ENCODE measurements at regions not wholly inside any gene's neighbourhood (a gene's known extent, or its start where the extent isn't known, plus 50 kb on each side); places are given as distances from the start of the nearest gene placed in this dataset.
"Not testable (repeated sequence)": the region's sequence is repeated elsewhere in the genome, so short reads cannot be mapped to it uniquely, and the experiment has no call there.

DNA sequence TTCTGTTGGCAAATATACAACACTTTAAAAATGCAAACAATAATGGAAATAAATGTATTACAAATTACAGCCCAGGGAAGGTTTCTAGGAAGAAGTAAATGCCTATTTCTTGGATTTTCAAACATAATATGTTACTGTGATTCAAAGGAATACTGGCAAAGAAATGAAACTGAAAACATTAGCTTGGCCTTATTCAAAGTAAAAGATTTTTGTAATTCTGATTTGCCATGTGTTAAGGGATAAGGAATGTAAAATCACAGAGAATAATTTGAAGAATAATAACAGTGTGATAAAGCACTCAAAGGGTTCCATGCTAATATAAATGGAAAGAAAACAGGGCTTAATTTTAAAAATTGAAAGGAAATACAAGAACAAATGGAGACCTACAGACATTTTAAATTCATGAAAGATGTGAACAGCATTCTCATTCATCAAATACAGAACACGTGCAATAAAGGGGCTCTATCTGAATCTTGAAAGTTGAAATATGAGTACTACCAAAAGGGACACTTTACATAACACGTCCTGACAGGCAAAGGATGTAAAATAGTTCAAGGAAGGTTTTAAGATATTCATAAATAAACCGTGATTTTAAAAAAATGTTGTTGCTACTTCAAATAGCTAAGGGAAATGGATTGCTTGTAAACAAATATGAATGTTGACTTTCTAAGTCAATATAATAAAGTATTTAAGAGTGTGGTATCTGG lies 138.1 kb downstream of the RFPL4B start:
- in situ Hi-C loops (cut with HindIII; ENCODE audit: low pct_unique_long_range_greater_than_20kb, low sequenced_read_pairs): no loop called here
- DNase-seq (ENCODE audit: low read depth, low spot score): no peak

DNA sequence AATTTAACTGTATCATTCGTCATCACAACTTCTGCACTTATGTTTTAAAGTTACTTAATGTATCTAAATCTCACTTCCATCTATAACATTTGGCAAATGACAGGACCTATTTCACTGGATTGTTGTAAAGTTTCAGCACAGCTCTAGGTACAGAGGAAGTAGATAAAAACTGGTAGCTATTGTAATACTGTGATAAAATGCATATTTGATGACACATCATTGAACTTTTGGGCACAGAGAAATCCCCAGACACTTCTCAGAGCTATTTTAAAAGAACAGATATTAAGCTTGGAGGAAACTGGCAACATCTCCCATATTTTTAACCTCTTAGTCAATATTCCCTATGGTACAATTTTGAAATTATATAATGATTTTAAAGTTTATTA lies 138.7 kb downstream of the RFPL4B start:
- in situ Hi-C loops (cut with HindIII; ENCODE audit: low pct_unique_long_range_greater_than_20kb, low sequenced_read_pairs): no loop called here
- no peak for DNase-seq (ENCODE audit: low read depth, low spot score)

DNA sequence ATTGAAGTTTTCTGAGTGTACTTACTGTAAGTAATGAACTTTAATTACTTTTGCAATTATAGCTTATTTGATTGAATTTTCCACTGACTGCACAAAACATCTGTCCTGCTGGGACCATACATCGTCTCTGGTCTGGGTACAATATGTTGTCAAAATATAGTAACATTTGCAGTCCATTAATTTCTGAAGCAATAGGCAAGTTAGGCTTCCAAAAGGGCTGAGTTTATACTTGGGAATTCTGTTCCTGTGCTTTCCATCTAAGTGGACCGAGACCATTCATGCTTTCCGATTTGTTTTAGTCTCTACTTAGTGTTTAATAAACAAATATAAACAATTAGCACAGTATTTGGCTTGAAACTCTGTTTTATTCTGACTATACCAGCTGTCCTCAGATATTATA lies 139.3 kb downstream of the RFPL4B start:
- no peak for DNase-seq (ENCODE audit: low read depth, low spot score)
- in situ Hi-C loops (cut with HindIII; ENCODE audit: low pct_unique_long_range_greater_than_20kb, low sequenced_read_pairs): no loop called here

DNA sequence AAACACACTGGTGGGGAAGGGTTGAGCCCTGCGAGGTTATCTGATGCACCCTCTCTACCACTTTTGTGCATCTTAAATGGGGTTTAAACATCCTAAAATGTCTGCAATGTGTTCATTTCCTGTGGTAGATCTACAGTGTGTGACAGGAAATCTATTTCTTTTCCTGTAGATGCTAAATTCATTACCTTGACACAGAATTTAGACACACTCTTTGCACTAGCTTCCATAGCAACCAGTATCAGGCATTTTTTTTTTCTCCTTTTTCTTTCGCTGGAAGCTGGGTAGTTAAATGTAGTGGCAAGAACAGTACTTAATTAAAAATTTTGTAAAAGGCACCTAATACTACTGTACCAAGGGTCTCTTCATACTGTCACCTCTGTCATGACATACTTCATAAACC lies 141.1 kb downstream of the RFPL4B start:
- in situ Hi-C loops (cut with HindIII; ENCODE audit: low pct_unique_long_range_greater_than_20kb, low sequenced_read_pairs): no loop called here
- DNase-seq (ENCODE audit: low read depth, low spot score): no peak

DNA sequence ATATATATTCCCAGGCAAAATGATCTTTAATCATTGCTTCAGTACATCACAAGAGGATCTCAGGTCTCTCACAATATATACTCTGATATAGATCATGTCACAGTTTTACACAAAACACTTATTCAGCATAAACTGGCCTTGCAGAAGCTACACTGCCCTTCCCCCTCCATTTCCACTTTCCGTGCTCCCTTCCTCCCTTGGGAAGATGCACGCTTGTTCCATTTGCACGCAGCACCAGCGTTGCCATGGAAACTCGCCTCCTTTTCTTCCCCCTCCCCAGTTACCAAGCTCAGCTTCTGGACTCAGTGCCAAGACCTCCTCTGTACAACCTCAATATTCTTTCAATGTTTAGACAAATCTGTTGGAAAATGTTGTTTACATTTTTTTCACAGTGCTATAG lies 154.6 kb downstream of the RFPL4B start:
- in situ Hi-C loops (cut with HindIII; ENCODE audit: low pct_unique_long_range_greater_than_20kb, low sequenced_read_pairs): no loop called here
- DNase-seq (ENCODE audit: low read depth, low spot score): peak; percentile 26

DNA sequence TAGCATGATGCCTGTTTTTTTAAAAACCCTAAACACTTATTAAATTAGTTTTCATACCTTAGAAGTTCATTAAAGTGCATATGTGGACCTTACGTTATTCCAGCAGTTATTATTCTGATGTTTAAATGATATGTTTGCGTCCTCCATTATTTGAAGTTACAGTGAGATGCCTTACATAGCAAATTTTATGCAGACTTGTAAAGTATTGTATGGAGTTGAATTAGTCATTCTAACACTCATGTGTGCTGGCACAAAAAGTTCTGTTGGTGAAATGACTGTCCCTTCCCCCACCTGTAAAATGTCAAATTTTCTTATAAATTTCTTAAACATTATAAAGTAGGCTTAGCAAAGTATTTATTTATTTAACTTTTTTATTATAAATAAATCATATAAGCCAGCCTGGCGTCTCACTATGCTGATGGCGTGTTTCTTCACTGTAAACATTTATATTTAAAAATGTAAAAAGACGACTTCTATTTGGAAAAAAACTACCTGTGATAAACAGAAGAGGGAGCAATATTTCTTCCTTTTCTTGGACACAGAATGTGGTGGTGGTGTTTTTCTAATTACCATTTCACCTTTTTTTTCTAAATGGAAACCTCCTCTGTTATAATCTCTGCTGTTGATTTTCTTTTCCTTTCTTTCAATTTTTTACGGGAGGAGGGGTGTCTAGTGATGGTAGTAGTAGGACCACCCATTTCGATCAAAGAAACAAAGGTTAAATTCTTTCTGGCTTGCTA lies 155.4 kb downstream of the RFPL4B start:
- peak; percentile 19 for DNase-seq (ENCODE audit: low read depth, low spot score)
- in situ Hi-C loops (cut with HindIII; ENCODE audit: low pct_unique_long_range_greater_than_20kb, low sequenced_read_pairs): no loop called here

DNA sequence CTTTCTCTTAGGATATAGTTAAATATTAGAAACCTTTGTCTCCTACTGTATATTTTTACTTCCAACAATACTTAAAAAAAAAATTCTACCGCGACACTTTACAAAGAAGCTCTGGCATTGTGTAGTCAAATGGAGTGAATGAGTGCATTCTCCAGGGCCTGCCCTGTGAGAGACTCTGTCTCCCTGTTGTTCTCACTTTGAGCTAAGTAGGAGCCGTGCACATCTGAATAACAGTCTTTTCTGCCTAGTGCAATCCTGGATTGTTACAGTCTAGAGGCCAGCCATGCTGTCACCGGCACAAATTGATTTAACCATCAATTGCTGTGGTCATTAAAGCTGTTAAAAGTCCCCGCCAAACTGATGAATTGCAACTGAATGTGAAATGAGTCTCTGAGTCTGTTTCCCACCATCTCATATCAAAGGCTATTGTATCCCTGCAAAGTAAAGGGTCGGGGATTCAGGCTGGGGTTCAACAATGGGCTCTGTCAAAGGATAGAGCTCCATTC lies 156.0 kb downstream of the RFPL4B start:
- in situ Hi-C loops (cut with HindIII; ENCODE audit: low pct_unique_long_range_greater_than_20kb, low sequenced_read_pairs): no loop called here
- DNase-seq (ENCODE audit: low read depth, low spot score): peak; percentile 15

DNA sequence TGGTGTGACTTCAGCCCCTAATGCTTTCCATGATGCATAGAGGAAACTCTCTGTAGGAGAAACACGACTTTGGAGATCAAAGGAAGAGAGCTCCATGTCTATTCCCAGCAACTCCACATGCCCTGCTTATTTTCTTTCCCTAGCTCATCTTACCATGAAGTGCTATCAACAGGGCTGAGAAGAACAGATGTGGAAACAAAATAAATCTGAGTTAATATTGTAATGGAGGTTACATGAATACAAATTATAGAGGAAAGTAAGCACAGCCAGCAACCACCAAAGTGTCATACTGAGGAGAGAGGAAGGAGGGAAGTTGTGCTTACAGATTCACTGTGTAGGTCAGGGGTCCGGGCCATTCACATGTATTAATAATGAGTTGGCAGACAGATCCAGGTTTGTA lies 157.5 kb downstream of the RFPL4B start:
- in situ Hi-C loops (cut with HindIII; ENCODE audit: low pct_unique_long_range_greater_than_20kb, low sequenced_read_pairs): no loop called here
- DNase-seq (ENCODE audit: low read depth, low spot score): no peak

DNA sequence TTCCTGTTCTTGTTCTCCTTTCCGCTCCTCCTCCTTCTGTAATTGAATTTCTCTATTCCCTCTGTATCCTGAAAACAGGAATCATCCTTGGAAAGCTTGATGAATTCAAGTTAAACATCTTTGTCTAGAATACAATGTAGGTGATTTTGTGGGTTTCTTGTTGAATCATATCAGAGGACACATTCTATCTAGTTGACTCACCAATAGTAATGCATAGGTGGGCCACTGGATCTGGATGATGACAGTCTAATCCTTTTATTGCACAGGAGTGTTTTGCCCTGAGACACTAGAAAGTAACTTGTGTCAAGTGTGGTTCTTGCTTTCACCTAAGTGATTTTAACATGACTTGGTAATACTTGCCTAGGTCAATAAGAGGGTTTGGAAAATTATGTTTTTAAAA lies 164.3 kb downstream of the RFPL4B start:
- no peak for DNase-seq (ENCODE audit: low read depth, low spot score)
- in situ Hi-C loops (cut with HindIII; ENCODE audit: low pct_unique_long_range_greater_than_20kb, low sequenced_read_pairs): no loop called here

DNA sequence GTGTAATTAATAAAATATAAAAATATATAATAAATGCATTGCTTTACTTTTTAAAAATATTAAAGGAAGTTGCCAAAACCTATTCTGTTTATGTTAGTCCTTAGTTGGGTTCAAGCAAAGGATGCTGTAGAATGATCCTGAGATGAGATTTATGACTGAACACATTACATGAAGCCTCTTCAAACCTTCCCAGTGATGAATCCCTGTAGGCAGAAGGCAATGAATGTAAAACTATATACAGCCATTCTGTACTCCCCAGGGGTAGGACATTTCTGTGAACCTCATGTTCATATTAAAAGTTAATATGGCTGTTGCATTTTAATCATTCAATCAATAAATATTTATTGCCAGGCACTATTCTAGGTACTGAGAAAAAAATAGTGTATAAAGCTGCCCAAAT lies 166.0 kb downstream of the RFPL4B start:
- in situ Hi-C loops (cut with HindIII; ENCODE audit: low pct_unique_long_range_greater_than_20kb, low sequenced_read_pairs): no loop called here
- no peak for DNase-seq (ENCODE audit: low read depth, low spot score)

DNA sequence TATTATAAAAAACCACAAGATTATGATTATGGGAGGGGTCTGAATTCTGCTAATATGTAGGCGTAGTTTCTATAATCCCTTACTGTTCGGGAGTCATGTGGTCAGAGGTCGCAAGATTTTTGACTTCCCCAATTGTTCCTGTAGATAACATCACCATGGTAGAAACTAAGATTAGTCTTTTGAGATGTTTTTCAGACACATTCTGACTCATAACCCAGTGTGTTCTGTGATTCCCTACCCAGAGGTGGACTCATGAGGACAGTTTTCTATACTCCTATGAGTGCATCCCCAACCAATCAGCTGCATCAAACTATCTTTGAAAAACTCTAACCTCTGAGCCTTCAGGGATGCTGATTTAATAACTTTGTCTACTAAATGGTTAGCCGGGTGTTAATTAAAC lies 175.5 kb downstream of the RFPL4B start:
- in situ Hi-C loops (cut with HindIII; ENCODE audit: low pct_unique_long_range_greater_than_20kb, low sequenced_read_pairs): no loop called here
- no peak for DNase-seq (ENCODE audit: low read depth, low spot score)

DNA sequence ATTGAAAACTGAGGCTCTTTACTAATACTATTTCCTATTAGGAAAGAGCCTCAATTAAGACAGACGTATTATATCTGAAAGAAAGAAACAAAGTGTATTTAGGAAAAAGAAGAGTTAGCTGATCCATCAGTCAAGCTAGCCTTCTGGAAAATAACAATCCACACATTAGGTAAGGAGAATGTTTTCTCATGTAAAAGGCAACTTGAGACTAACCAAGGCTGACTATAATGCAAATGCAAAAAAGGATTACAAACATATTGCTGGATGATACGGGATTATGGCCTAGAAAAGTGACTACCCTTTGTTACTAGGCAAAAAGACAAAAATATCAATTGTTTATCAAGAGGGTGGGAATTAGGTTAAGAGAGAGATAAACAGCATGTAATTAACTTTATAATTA lies 176.9 kb downstream of the RFPL4B start:
- in situ Hi-C loops (cut with HindIII; ENCODE audit: low pct_unique_long_range_greater_than_20kb, low sequenced_read_pairs): no loop called here
- no peak for DNase-seq (ENCODE audit: low read depth, low spot score)

DNA sequence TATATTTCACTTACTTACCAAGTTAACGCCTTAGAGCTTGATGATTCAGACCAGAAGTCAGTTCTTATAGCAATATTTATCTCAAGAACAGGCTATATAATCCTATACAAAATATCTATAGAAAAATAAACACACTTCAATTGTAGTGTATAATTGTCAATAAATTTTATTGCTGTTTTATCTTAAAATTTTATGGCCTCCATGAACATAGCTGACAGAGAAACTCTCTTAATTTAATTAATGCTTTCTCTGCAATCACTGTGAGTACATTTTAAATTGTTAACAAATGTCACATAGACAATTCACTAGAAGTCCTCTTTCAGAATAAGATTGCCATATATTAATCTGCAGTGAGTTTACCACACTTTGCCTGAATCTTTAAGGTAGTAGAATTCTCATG lies 178.6 kb downstream of the RFPL4B start:
- in situ Hi-C loops (cut with HindIII; ENCODE audit: low pct_unique_long_range_greater_than_20kb, low sequenced_read_pairs): no loop called here
- no peak for DNase-seq (ENCODE audit: low read depth, low spot score)

DNA sequence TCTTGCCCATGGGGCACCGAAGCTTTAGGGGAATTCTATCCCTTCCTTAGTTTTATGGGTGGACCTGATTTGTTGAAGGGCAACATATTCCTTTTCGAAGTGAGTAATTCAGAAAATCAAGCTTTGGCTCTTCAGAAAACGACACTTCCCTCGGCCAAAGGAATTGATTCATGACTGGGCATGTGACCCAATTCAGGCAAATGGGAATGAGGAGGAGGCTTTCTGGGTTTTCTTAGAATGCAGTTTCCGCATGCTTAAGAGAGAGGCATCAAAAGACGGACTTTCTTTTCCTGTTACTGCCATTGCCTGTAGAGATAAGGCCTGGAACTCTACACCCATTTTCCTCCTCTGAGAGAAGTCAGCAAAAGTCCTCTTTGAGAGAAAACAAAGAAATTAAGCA lies 179.5 kb downstream of the RFPL4B start:
- no peak for DNase-seq (ENCODE audit: low read depth, low spot score)
- in situ Hi-C loops (cut with HindIII; ENCODE audit: low pct_unique_long_range_greater_than_20kb, low sequenced_read_pairs): no loop called here

DNA sequence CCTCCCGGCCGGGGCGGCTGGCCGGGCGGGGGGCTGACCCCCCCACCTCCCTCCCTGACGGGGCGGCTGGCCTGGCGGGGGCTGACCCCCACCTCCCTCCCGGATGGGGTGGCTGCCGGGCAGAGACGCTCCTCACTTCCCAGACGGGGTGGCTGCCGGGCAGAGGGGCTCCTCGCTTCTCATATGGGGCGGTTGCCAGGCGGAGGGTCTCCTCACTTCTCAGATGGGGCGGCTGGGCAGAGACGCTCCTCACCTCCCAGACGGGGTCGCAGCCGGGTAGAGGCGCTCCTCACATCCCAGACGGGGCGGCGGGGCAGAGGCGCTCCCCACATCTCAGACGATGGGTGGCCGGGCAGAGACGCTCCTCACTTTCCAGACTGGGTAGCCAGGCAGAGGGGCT lies 181.2 kb downstream of the RFPL4B start:
- in situ Hi-C loops (cut with HindIII; ENCODE audit: low pct_unique_long_range_greater_than_20kb, low sequenced_read_pairs): not testable (repeated sequence)

DNA sequence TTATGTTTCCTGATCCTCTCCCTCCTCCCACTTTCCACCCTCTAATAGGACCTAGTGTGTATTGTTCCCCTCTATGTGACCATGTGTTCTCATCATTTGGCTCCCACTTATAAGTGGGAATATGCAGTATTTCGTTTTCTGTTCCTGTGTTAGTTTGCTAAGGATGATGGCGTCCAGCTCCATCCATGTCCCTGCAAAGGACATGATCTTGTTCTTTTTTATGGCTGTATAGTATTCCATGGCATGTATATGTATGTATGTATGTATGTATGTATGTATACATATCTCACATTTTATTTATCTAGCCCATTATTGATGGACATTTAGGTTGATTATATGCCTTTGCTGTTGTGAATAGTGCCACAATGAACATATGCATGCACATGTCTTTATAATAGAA lies 188.7 kb downstream of the RFPL4B start:
- in situ Hi-C loops (cut with HindIII; ENCODE audit: low pct_unique_long_range_greater_than_20kb, low sequenced_read_pairs): no loop called here
- DNase-seq (ENCODE audit: low read depth, low spot score): no peak

More for the DNA sequence above, 181.2 kb downstream of the RFPL4B start:
- DNase-seq (ENCODE audit: low read depth, low spot score): not testable (repeated sequence)

DNA sequence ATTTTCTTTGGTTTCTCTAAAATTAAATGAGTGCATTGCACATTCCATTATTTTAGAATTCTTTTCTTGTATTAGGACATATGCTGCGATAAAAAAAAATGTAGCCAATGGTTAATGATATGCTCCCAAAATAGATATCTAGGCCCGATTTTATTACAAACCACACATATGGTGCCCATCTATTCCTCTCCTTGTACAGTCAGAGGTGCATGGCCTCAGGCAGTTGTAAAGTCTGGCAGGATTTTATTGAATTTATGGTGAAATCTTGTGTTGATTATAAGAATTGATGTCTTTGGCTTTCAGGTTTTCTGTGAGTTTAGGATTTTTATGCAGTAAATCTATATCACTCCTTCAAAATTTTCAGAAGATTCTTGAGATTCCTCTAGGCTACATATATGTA lies 192.2 kb downstream of the RFPL4B start:
- in situ Hi-C loops (cut with HindIII; ENCODE audit: low pct_unique_long_range_greater_than_20kb, low sequenced_read_pairs): no loop called here
- no peak for DNase-seq (ENCODE audit: low read depth, low spot score)

DNA sequence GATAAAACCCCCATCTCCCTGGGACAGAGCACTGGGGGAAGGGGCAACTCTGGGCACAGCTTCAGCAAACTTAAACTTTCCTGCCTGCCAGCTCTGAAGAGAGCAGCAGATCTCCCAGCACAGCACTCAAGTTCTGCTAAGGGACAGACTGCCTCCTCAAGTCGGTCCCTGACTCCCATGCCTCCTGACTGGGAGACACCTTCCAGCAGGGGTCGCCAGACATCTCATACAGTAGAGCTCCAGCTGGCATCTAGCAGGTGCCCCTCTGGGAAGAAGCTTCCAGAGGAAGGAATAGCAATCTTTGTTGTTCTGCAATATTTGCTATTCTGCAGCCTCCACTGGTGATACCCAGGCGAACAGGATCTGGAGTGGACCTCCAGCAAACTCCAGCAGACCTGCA lies 194.7 kb downstream of the RFPL4B start:
- DNase-seq (ENCODE audit: low read depth, low spot score): peak; percentile 32
- in situ Hi-C loops (cut with HindIII; ENCODE audit: low pct_unique_long_range_greater_than_20kb, low sequenced_read_pairs): not testable (repeated sequence)
